Panc1 (cell line): ENCODE measurements at regions not wholly inside any gene's neighbourhood (a gene's known extent, or its start where the extent isn't known, plus 50 kb on each side); places are given as distances from the start of the nearest gene placed in this dataset.

Experiments used
- ATAC-seq: fragments of 200-7000 bp; cut with Tn5 transposase; 2 replicates; pipeline ENCODE4 v1.9.1; 2020; ENCODE audit warnings: mild to moderate bottlenecking, moderate library complexity
- BruUV-seq: library from RNA; stranded (reverse); fragments of 400-500 nt; replicated peaks from 2 replicates; lab custom pipeline; 2021; lab: Mats Ljungman, UMichigan
- CTCF ChIA-PET: fragments of 300-600 bp; sonication (Branson Sonifier 250); formaldehyde crosslinking; loops from one replicate; lab custom pipeline; 2022; ENCODE audit warnings: antibody characterized with exemption; lab: Charles Lee
- POLR2A ChIA-PET: fragments of 300-600 bp; sonication (Branson Sonifier 250); formaldehyde crosslinking; loops from one replicate; lab custom pipeline; 2022; ENCODE audit warnings: antibody characterized with exemption; lab: Charles Lee
- DNase-seq: peaks from one replicate; pipeline ENCODE4 v3.0.0-alpha.2; 2010; ENCODE audit warnings: low read depth, low spot score
- H3K27ac ChIP-seq: 2 replicates; pipeline ENCODE4 v1.5.1; 2011; ENCODE audit warnings: mild to moderate bottlenecking, low read length, inconsistent platforms
- H3K27me3 ChIP-seq: fragments of 200-500 bp; sonication (Bioruptor generic); 2 replicates; pipeline ENCODE4 v1.6.0; 2014; ENCODE audit warnings: low read length, inconsistent platforms; ENCODE audit not compliant: control insufficient read depth, insufficient read depth
- H3K36me3 ChIP-seq: fragments of 200-500 bp; sonication (Bioruptor generic); 2 replicates; pipeline ENCODE4 v1.5.1; 2014; ENCODE audit warnings: inconsistent platforms, mild to moderate bottlenecking, low read length, moderate library complexity; ENCODE audit not compliant: control insufficient read depth, insufficient read depth
- H3K4me1 ChIP-seq: 2 replicates; pipeline ENCODE4 v1.5.1; 2011; ENCODE audit warnings: inconsistent platforms, mild to moderate bottlenecking, low read length, moderate library complexity; ENCODE audit not compliant: control insufficient read depth, insufficient read depth
- H3K4me3 ChIP-seq, 2 experiments: 2 replicates each; pipeline ENCODE4 v1.5.1; 2011 to 2012; ENCODE audit warnings: low read depth in 2 of 2, low read length in 2 of 2, mild to moderate bottlenecking in 2 of 2, inconsistent platforms in 1 of 2, moderate library complexity in 1 of 2
- H3K9me3 ChIP-seq: fragments of 200-500 bp; sonication (Bioruptor generic); 2 replicates; pipeline ENCODE4 v1.5.1; 2014; ENCODE audit warnings: low read depth, mild to moderate bottlenecking, inconsistent platforms, low read length, moderate library complexity; ENCODE audit not compliant: control insufficient read depth, insufficient read depth
- POLR2AphosphoS5 ChIP-seq: IDR thresholded peaks from 2 replicates; pipeline ENCODE4 v1.6.1; 2012; ENCODE audit warnings: mild to moderate bottlenecking, low read depth, low read length, moderate library complexity
- SIN3A ChIP-seq: IDR thresholded peaks from 2 replicates; pipeline ENCODE4 v1.6.1; 2012; ENCODE audit warnings: low read depth, mild to moderate bottlenecking, low read length, moderate library complexity, borderline replicate concordance; ENCODE audit not compliant: insufficient read depth
- TCF7L2 ChIP-seq: IDR thresholded peaks from 2 replicates; pipeline ENCODE4 v1.6.1; 2011; ENCODE audit warnings: mild to moderate bottlenecking, low read depth, low read length, inconsistent platforms
- in situ Hi-C: cut with HindIII; loops from 2 replicates; pipeline ENCODE4 v1.10.0; 2016; ENCODE audit warnings: low sequenced_read_pairs, low pct_unique_long_range_greater_than_20kb
- intact Hi-C: fragments of 100-400 bp; cut with micrococcal nuclease; formaldehyde crosslinking; loops from one replicate; pipeline ENCODE4 v1.10.0; 2022; ENCODE audit not compliant: unreplicated experiment
- TF ChIP-seq, protein P1 (sequence below): fragments of 450-650 bp; IDR thresholded peaks from 2 replicates; pipeline ENCODE4 v1.5.1; 2017; ENCODE audit warnings: mild to moderate bottlenecking
- TF ChIP-seq, protein P2 (sequence below), 2 experiments: IDR thresholded peaks; 2 replicates each; pipeline ENCODE4 v1.6.1; 2011 to 2012; ENCODE audit warnings: low read depth in 2 of 2, control low read depth in 1 of 2, low read length in 1 of 2, mild to moderate bottlenecking in 1 of 2, moderate library complexity in 1 of 2; ENCODE audit not compliant: insufficient read depth in 1 of 2

DNA sequence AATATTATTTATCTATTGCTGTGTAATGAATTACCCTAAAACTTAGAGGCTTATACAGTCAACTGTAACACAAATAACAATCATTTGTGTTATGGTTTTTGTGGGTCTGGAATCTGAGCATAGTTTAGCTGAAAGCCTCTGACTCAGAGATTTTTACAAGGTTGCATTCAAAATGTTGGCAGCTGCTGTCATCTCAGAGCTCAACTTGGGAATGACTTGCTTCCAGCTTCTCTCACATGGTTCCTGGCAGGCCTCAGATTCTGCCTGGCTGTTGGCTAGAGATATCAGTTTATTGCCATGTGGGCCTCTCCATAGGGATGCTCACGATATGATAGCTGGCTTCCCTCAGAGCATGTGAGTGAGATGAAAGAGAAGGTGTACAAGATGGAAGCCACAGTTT lies 70.2 kb upstream of the BRWD3 start:
- ATAC-seq, result no peak
- H3K4me1 ChIP-seq, result no peaks in the 10 kb centered on the region
- no peaks in the 10 kb centered on the region for H3K27me3 ChIP-seq
- no peak for DNase-seq
- no peaks in the 10 kb centered on the region for H3K36me3 ChIP-seq
- ChIA-PET POLR2A (no interaction called here), CTCF (no interaction called here)
- H3K4me3 ChIP-seq, result no peak overlapping the region
- in situ Hi-C loops (no loop called here), intact Hi-C loops (loop anchor here (5.0 to 10.0 kb wide), 3 partner anchors 237 to 495 kb away; no protein-coding TSS in a partner anchor)
- H3K27ac ChIP-seq, result no peak overlapping the region
- no peaks in the 10 kb centered on the region for H3K9me3 ChIP-seq
- BruUV-seq, result no TSS peak
- TF ChIP-seq SIN3A (no peak), TCF7L2 (no peak), POLR2AphosphoS5 (no peak)
- TF ChIP-seq, protein P1, sequence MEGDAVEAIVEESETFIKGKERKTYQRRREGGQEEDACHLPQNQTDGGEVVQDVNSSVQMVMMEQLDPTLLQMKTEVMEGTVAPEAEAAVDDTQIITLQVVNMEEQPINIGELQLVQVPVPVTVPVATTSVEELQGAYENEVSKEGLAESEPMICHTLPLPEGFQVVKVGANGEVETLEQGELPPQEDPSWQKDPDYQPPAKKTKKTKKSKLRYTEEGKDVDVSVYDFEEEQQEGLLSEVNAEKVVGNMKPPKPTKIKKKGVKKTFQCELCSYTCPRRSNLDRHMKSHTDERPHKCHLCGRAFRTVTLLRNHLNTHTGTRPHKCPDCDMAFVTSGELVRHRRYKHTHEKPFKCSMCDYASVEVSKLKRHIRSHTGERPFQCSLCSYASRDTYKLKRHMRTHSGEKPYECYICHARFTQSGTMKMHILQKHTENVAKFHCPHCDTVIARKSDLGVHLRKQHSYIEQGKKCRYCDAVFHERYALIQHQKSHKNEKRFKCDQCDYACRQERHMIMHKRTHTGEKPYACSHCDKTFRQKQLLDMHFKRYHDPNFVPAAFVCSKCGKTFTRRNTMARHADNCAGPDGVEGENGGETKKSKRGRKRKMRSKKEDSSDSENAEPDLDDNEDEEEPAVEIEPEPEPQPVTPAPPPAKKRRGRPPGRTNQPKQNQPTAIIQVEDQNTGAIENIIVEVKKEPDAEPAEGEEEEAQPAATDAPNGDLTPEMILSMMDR, result no peak
- TF ChIP-seq, protein P2, sequence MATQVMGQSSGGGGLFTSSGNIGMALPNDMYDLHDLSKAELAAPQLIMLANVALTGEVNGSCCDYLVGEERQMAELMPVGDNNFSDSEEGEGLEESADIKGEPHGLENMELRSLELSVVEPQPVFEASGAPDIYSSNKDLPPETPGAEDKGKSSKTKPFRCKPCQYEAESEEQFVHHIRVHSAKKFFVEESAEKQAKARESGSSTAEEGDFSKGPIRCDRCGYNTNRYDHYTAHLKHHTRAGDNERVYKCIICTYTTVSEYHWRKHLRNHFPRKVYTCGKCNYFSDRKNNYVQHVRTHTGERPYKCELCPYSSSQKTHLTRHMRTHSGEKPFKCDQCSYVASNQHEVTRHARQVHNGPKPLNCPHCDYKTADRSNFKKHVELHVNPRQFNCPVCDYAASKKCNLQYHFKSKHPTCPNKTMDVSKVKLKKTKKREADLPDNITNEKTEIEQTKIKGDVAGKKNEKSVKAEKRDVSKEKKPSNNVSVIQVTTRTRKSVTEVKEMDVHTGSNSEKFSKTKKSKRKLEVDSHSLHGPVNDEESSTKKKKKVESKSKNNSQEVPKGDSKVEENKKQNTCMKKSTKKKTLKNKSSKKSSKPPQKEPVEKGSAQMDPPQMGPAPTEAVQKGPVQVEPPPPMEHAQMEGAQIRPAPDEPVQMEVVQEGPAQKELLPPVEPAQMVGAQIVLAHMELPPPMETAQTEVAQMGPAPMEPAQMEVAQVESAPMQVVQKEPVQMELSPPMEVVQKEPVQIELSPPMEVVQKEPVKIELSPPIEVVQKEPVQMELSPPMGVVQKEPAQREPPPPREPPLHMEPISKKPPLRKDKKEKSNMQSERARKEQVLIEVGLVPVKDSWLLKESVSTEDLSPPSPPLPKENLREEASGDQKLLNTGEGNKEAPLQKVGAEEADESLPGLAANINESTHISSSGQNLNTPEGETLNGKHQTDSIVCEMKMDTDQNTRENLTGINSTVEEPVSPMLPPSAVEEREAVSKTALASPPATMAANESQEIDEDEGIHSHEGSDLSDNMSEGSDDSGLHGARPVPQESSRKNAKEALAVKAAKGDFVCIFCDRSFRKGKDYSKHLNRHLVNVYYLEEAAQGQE (IDR thresholded peaks at IDR 0.05; ENCODE audit: insufficient read depth in 1 of 2, low read depth in 2 of 2, low read length in 1 of 2), result no peak

DNA sequence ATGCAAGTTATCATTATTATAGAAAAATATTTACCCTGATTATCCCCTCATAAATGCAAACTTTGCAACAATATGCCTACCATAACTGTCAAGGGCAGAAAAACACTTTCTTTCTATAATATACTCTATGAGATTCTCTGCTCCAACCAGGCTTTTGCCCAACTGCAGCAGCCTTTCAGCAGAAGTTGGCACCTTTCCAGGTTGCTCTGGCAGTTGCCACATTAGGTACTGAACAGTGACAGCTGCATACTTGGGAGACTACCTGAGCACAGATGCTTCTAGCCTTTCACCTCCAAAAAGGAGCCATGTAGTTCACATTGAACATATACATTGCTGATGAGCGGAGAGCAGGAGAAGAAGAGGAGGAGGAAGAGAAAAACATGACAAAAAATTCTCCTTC lies 69.5 kb upstream of the BRWD3 start:
- no TSS peak for BruUV-seq
- no peaks in the 10 kb centered on the region for H3K9me3 ChIP-seq
- H3K36me3 ChIP-seq, result no peaks in the 10 kb centered on the region
- no peak for ATAC-seq
- DNase-seq, result no peak
- H3K4me1 ChIP-seq, result no peaks in the 10 kb centered on the region
- intact Hi-C loops, result loop anchor here (5.0 to 10.0 kb wide), 3 partner anchors 238 to 496 kb away; no protein-coding TSS in a partner anchor
- H3K27me3 ChIP-seq, result no peaks in the 10 kb centered on the region
- H3K27ac ChIP-seq, result no peak overlapping the region
- POLR2A ChIA-PET, result no interaction called here
- TF ChIP-seq TCF7L2 (no peak), SIN3A (no peak), POLR2AphosphoS5 (no peak)
- TF ChIP-seq, protein P1, result no peak
- TF ChIP-seq, protein P2 (IDR thresholded peaks at IDR 0.05; ENCODE audit: insufficient read depth in 1 of 2, low read depth in 2 of 2, low read length in 1 of 2), result no peak
- in situ Hi-C loops, result no loop called here
- CTCF ChIA-PET, result no interaction called here
- no peak overlapping the region for H3K4me3 ChIP-seq
